ENCODE measurements at regions not wholly inside any gene's neighbourhood (a gene's known extent, or its start where the extent isn't known, plus 50 kb on each side); places are given as distances from the start of the nearest gene placed in this dataset.

DNA sequence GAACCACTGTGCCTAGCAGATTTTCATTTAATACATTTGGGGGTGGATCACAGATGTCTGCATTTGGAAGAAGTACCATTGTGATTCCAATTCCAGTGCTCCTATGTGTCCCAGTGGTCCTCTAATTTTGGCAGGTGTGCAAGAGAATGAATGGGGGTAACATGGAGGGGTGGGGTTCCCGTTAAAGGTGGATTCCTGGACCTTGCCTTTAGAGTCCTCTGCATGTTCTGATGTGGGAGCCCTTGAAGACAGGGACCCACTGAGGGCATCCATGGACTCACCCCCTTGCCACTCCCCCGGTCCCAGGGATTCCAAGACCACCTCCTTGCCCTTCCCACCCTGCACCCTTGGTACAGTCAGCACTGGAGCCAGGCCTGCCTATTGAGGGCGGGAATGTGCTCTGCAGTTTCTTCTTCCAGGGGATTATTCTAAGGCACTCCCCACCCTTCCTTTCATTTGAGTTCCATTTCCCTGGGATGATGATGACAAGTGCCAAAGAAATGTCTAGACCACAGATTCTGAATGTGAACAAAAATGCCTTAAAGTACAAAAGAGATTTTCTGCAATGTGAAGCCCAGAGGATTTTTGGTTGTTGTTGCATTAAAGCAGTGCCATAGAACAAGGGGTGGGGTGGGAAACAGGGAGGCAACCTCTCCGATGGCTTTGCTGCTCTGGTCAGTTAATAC, 119.4 kb upstream of the PTCH1 start (continued):
- TF ChIP-seq E4F1 (CRISPR knock-in tag; IDR thresholded peaks at IDR 0.05; ENCODE audit: borderline replicate concordance) = no peak
- TF ChIP-seq IFI16 (CRISPR knock-in tag; IDR thresholded peaks at IDR 0.05) = no peak

- no peak overlapping the region for H3K4me2 ChIP-seq (ENCODE audit: insufficient read depth, low read length)
- H3K79me2 ChIP-seq (ENCODE audit: control insufficient read depth, insufficient read depth, low read length) = no peaks in the 10 kb centered on the region
- POLR2A ChIA-PET = no interaction called here
- peaks cover 0 to 4% of the 10 kb centered on the region in 2 experiments; a peak in 2 of 5 replicates for H3K4me1 ChIP-seq (replicated peaks in 1 of 2; ENCODE audit: control insufficient read depth in 2 of 2, insufficient read depth in 2 of 2, low read length in 2 of 2)
- no peaks in the 10 kb centered on the region for H3K9me3 ChIP-seq (replicated peaks; ENCODE audit: control insufficient read depth, insufficient read depth, low read depth, low read length)
- WGBS (ENCODE audit: insufficient coverage, low coverage, missing lambda C conversion rate) = under 1% methylated on average over 6 of the region's 6 CpGs
- CTCF ChIA-PET (ENCODE audit: low intra/inter-chr PET ratio) = no interaction called here
- no peak overlapping the region for H3K27ac ChIP-seq (ENCODE audit: extremely low read depth, low read depth, low read length)
- H3K4me3 ChIP-seq = no peak overlapping the region
- in situ Hi-C loops (cut with MboI) (no loop called here), intact Hi-C loops (cut with micrococcal nuclease) (no loop called here)
- H2AFZ ChIP-seq (ENCODE audit: low read depth, low read length) = no peak overlapping the region
- no peaks in the 10 kb centered on the region for H3K36me3 ChIP-seq (ENCODE audit: control insufficient read depth, insufficient read depth, low read length)
- peaks cover 7 to 17% of the 10 kb centered on the region in 2 experiments; a peak in 4 of 5 replicates for H3K27me3 ChIP-seq (ENCODE audit: control insufficient read depth in 2 of 2, insufficient read depth in 2 of 2, low read length in 2 of 2)
- H4K20me1 ChIP-seq (replicated peaks; ENCODE audit: control insufficient read depth, insufficient read depth, low read length) = no peaks in the 10 kb centered on the region
- H3K9ac ChIP-seq (ENCODE audit: insufficient read depth in 1 of 2, low read depth in 2 of 2, low read length in 2 of 2) = no peak overlapping the region
- TF ChIP-seq CTBP1 (IDR thresholded peaks at IDR 0.05; ENCODE audit: borderline replicate concordance) = no peak
- no peak for TF ChIP-seq SETDB1 (IDR thresholded peaks at IDR 0.05; ENCODE audit: low read length)
- TF ChIP-seq HNRNPLL (IDR thresholded peaks at IDR 0.05; ENCODE audit: low read depth, low read length, poor library complexity, severe bottlenecking) = no peak
- TF ChIP-seq TEAD2 (tag; IDR thresholded peaks at IDR 0.05) = no peak
- TF ChIP-seq FIP1L1 (IDR thresholded peaks at IDR 0.05; ENCODE audit: low read depth, low read length, poor library complexity, severe bottlenecking) = no peak
- no peak for TF ChIP-seq NFE2L1 (tag; IDR thresholded peaks at IDR 0.05; ENCODE audit: borderline replicate concordance, low read depth)
- no peak for TF ChIP-seq ZNF134 (CRISPR knock-in tag; conservative IDR thresholded peaks at IDR 0.05)
- no peak for TF ChIP-seq PHF20 (IDR thresholded peaks at IDR 0.05; ENCODE audit: partially characterized antibody)
- DNase-seq (ENCODE audit: extremely low read depth in 1 of 4, low spot score in 3 of 4) (no peak), FAIRE-seq (no peak), ATAC-seq (no peak)
- H3K9me1 ChIP-seq (ENCODE audit: control insufficient read depth, insufficient read depth, low read length) = no peaks in the 10 kb centered on the region
- BruUV-seq (replicated peaks) = no TSS peak
Measured at GRCh38 chr9:95634536-95634935, 117.8 kb upstream of the PTCH1 start.

Measured in K562 (cell line).